A549 (cell line): ENCODE measurements at regions not wholly inside any gene's neighbourhood (a gene's known extent, or its start where the extent isn't known, plus 50 kb on each side); places are given as distances from the start of the nearest gene placed in this dataset.

ENCODE experiments used
- ATAC-seq, 2 experiments: fragments of 200-7000 bp in 1 of 2; fragments of >200 bp in 1 of 2; cut with Nextera tagmentation in 1 of 2; cut with Tn5 transposase in 1 of 2; 3 replicates each; pipeline versions ENCODE4 v1.8.0 to v1.9.1; 2018 to 2020; ENCODE audit warnings: mild to moderate bottlenecking in 1 of 2, moderate library complexity in 1 of 2
- CTCF ChIA-PET: fragments of 300-600 bp; sonication (Branson Sonifier 250); formaldehyde crosslinking; extraction: SDS; loops from one replicate; lab custom pipeline; 2021; ENCODE audit warnings: antibody characterized with exemption, inconsistent platforms; lab: Yijun Ruan, JAX
- POLR2A ChIA-PET: fragments of 350-600 bp; formaldehyde crosslinking; extraction: SDS; loops from one replicate; lab custom pipeline; 2021; ENCODE audit warnings: antibody characterized with exemption, inconsistent platforms; lab: Yijun Ruan, JAX
- DNase-seq, 2 experiments: peaks; one replicate each; pipeline versions ENCODE4 v3.0.0 to v3.0.0-alpha.2; 2011 to 2016; ENCODE audit warnings: low read depth in 1 of 2, low spot score in 1 of 2
- FAIRE-seq: peaks from 2 replicates; lab custom pipeline; 2011; peaks lifted over from hg19 to GRCh38; lab: Jason Lieb, UNC
- H3K27ac ChIP-seq, 2 experiments: fragments of >200 bp; sonication (Bioruptor Twin); formaldehyde crosslinking; 3 replicates each; pipeline ENCODE4 v1.5.1; 2016 to 2017
- H3K4me1 ChIP-seq: fragments of >200 bp; sonication (Bioruptor Twin); formaldehyde crosslinking; 3 replicates; pipeline ENCODE4 v1.6.1; 2016
- H3K4me2 ChIP-seq: fragments of >200 bp; sonication (Bioruptor Twin); formaldehyde crosslinking; 3 replicates; pipeline ENCODE4 v1.6.1; 2016
- H3K4me3 ChIP-seq: fragments of >200 bp; sonication (Bioruptor Twin); formaldehyde crosslinking; 3 replicates; pipeline ENCODE4 v1.5.1; 2016
- H3K9me3 ChIP-seq: fragments of >200 bp; sonication (Bioruptor Twin); formaldehyde crosslinking; 3 replicates; pipeline ENCODE4 v1.6.1; 2016
- CBX2 ChIP-seq: fragments of 200-600 bp; sonication (generic); IDR thresholded peaks from 2 replicates; pipeline ENCODE4 v1.6.1; 2016; ENCODE audit warnings: low read depth, mild to moderate bottlenecking, borderline replicate concordance
- CBX8 ChIP-seq: fragments of 200-600 bp; sonication (generic); IDR thresholded peaks from 2 replicates; pipeline ENCODE4 v1.6.1; 2016
- CEBPB ChIP-seq, 2 experiments: fragments of >200 bp in 1 of 2; sonication (Bioruptor Twin) in 1 of 2; formaldehyde crosslinking in 1 of 2; IDR thresholded peaks; 2 replicates each; pipeline ENCODE4 v1.6.1; 2012 to 2016
- E2F6 ChIP-seq: IDR thresholded peaks from 2 replicates; pipeline ENCODE4 v1.6.1; 2012; ENCODE audit warnings: low read depth, borderline replicate concordance
- EHF ChIP-seq: fragments of 250-450 bp; sonication (Bioruptor Pico); IDR thresholded peaks from 2 replicates; pipeline ENCODE4 v1.5.0; 2020; ENCODE audit warnings: mild to moderate bottlenecking
- EP300 ChIP-seq, 2 experiments: fragments of >200 bp; sonication (Bioruptor Twin); formaldehyde crosslinking; IDR thresholded peaks; 2 replicates in 1 of 2; 3 replicates in 1 of 2; pipeline ENCODE4 v1.6.1; 2016 to 2017
- FOXS1 ChIP-seq: fragments of 250-450 bp; sonication (Bioruptor Pico); IDR thresholded peaks from 2 replicates; pipeline ENCODE4 v1.5.0; 2020; ENCODE audit warnings: mild to moderate bottlenecking, moderate library complexity
- GATA3 ChIP-seq: IDR thresholded peaks from 2 replicates; pipeline ENCODE4 v1.6.1; 2012; ENCODE audit warnings: borderline replicate concordance
- HDAC2 ChIP-seq: fragments of 200-600 bp; sonication (generic); IDR thresholded peaks from 2 replicates; pipeline ENCODE4 v1.6.1; 2016
- HOXB13 ChIP-seq: fragments of 250-450 bp; sonication (Bioruptor Pico); IDR thresholded peaks from 2 replicates; pipeline ENCODE4 v1.5.0; 2020; ENCODE audit warnings: low read depth, mild to moderate bottlenecking, moderate library complexity
- HOXB5 ChIP-seq: fragments of 250-450 bp; sonication (Bioruptor Pico); IDR thresholded peaks from 2 replicates; pipeline ENCODE4 v1.5.0; 2020; ENCODE audit warnings: mild to moderate bottlenecking, moderate library complexity
- KDM1A ChIP-seq: fragments of 200-600 bp; sonication (generic); IDR thresholded peaks from 2 replicates; pipeline ENCODE4 v1.6.1; 2016; ENCODE audit warnings: low read depth, mild to moderate bottlenecking
- KDM5A ChIP-seq: fragments of 200-600 bp; sonication (generic); IDR thresholded peaks from 2 replicates; pipeline ENCODE4 v1.6.1; 2016; ENCODE audit warnings: antibody characterized with exemption, mild to moderate bottlenecking
- MYC ChIP-seq: IDR thresholded peaks from 2 replicates; pipeline ENCODE4 v1.6.1; 2012; ENCODE audit warnings: mild to moderate bottlenecking, inconsistent platforms, low read length, improper control_type of control experiment, borderline replicate concordance
- NFE2L2 ChIP-seq: fragments of 150-350 bp; conservative IDR thresholded peaks from 2 replicates; pipeline ENCODE4 v1.6.1; 2014; ENCODE audit warnings: low read length
- NPAS2 ChIP-seq: fragments of 250-450 bp; sonication (Bioruptor Pico); IDR thresholded peaks from 2 replicates; pipeline ENCODE4 v1.8.0; 2022; ENCODE audit warnings: mild to moderate bottlenecking, moderate library complexity, borderline replicate concordance
- PBX3 ChIP-seq: IDR thresholded peaks from 2 replicates; pipeline ENCODE4 v1.6.1; 2012
- PHF8 ChIP-seq: fragments of 200-600 bp; sonication (generic); IDR thresholded peaks from 2 replicates; pipeline ENCODE4 v1.6.1; 2016; ENCODE audit warnings: low read depth, mild to moderate bottlenecking, antibody characterized with exemption, moderate library complexity, borderline replicate concordance
- RAD21 ChIP-seq, 2 experiments: fragments of >200 bp in 1 of 2; sonication (Bioruptor Twin) in 1 of 2; formaldehyde crosslinking in 1 of 2; IDR thresholded peaks in 1 of 2; conservative IDR thresholded peaks in 1 of 2; 2 replicates in 1 of 2; 3 replicates in 1 of 2; pipeline ENCODE4 v1.6.1; 2012 to 2018; ENCODE audit warnings: inconsistent platforms in 1 of 2
- RARB ChIP-seq: fragments of 250-450 bp; sonication (Bioruptor Pico); IDR thresholded peaks from 2 replicates; pipeline ENCODE4 v1.8.0; 2021; ENCODE audit warnings: mild to moderate bottlenecking, moderate library complexity
- RFX5 ChIP-seq: fragments of 450-650 bp; IDR thresholded peaks from 2 replicates; pipeline ENCODE4 v1.7.1; 2014; ENCODE audit warnings: antibody characterized with exemption, mild to moderate bottlenecking, moderate library complexity
- SREBF2 ChIP-seq: fragments of 450-650 bp; IDR thresholded peaks from 2 replicates; pipeline ENCODE4 v1.6.1; 2014; ENCODE audit warnings: mild to moderate bottlenecking, moderate library complexity
- TP53 ChIP-seq: fragments of 250-450 bp; sonication (Bioruptor Pico); IDR thresholded peaks from 2 replicates; pipeline ENCODE4 v1.5.0; 2021; ENCODE audit warnings: mild to moderate bottlenecking, moderate library complexity
- ZFP36 ChIP-seq: fragments of 450-650 bp; IDR thresholded peaks from 2 replicates; pipeline ENCODE4 v1.6.1; 2014; ENCODE audit warnings: borderline replicate concordance; ENCODE audit not compliant: partially characterized antibody
- ZNF302 ChIP-seq: fragments of 250-450 bp; sonication (Bioruptor Pico); IDR thresholded peaks from 2 replicates; pipeline ENCODE4 v1.9.0; 2021; ENCODE audit warnings: inconsistent platforms, mild to moderate bottlenecking, moderate library complexity
- ZSCAN20 ChIP-seq: fragments of 250-450 bp; sonication (Bioruptor Pico); IDR thresholded peaks from 2 replicates; pipeline ENCODE4 v1.8.0; 2022; ENCODE audit warnings: mild to moderate bottlenecking, moderate library complexity
- WGBS: methylation state at CpG from one replicate; pipeline ENCODE4 v1.1.6; 2017; ENCODE audit errors: missing lambda C conversion rate; 5-methylcytosine and 5-hydroxymethylcytosine counted together
- TF ChIP-seq, protein P1 (sequence below): fragments of >200 bp; sonication (Bioruptor Twin); formaldehyde crosslinking; IDR thresholded peaks from 3 replicates; pipeline ENCODE4 v1.6.1; 2016
- TF ChIP-seq, protein P2 (sequence below): fragments of 150-350 bp; IDR thresholded peaks from 2 replicates; pipeline ENCODE4 v1.6.1; 2014; ENCODE audit warnings: low read depth, mild to moderate bottlenecking, low read length
- TF ChIP-seq, protein P3 (sequence below): fragments of 250-450 bp; sonication (Bioruptor Pico); IDR thresholded peaks from 2 replicates; pipeline ENCODE4 v1.5.0; 2020; ENCODE audit warnings: low read depth, mild to moderate bottlenecking, moderate library complexity

DNA sequence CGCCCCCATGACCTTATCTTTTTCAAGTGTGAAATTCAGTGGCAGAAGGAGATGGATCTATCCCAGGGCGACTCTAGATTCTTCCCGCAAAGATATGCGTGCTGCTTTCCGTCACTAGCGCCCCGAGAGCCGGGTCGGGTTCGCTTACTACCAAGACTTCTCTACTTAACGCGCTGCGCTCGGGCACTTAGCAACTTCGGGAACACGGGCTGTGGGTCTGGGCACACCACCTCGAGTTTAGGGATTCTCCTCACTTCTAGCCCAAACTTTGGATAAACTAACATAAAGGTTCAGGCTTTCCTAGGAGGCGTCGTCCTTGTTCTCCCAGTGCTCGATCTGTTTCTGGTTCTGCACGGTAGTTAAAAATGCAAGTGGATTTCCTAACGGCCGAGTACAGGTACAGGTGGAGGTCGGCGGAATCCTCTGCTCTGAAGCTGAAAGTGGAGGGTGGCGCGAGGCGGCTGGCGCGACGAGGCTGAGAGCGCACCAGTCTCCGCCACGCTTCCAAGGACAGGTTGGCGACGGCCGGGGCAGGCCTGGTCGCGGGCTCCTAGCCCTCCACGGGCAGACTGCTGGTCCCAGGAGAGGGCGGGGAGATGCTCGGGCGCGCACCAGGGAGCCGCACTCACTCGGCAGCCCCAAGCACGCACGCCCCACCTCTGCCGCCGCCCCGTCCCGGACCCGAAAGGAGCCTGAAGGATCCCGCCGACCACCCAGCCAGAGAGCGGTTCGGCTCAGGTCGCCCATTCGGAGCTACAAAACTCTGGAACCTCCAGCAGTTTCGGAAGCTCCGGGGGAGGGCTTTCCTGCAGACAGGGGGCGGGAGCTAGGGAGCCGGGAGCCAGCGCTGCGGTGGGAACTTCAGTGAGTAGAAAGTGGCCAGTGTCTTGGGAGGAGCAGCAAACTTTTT is 100.8 kb upstream of the TENM3 start:
- H3K4me1 ChIP-seq, result no peaks in the 10 kb centered on the region
- POLR2A ChIA-PET, result no interaction called here
- H3K4me2 ChIP-seq, result peak overlapping the region; percentile 79

DNA sequence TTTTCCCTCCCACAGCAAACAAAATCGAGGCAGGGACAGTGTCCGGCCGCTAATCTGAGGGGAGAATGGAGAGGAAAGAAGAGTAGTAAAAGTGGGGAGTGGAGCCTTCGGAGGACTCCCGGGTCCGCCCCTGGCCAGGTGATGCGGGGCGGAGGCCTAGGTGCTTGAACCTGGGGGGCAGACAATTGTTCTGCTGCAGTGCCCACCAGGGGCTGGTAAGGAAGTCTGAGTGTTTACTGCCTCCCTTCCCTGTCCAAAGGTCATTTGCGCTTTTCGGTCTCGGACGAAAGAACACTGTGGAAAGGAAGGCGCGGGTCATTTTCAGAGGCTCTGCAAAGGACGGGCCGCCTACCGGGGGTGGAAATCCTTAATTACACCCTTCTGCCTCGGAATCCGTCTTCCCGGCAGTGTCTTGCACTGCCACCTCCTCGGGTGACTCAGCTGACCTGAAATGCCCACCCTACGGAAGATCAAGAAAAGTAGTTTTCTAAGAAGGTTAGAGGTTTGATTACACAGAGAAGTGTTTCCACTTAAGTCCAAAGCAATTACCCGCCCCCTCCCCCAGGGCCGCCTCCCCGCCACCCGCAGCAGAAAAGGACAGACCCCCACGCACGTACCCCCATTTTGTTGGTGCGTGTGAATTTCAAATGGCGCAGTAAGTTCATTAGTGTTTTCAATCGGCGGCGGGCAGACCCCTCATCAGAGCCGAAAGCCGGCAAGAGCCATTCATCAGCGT is 99.9 kb upstream of the TENM3 start:
- no peak for DNase-seq
- CTCF ChIA-PET, result no interaction called here
- Histone ChIP-seq H3K4me3 (peak overlapping the region; percentile 83), H3K4me1 (no peaks in the 10 kb centered on the region), H3K27ac (peak overlapping the region; percentile 82 to 93), H3K4me2 (peak overlapping the region; percentile 79), H3K9me3 (no peaks in the 10 kb centered on the region)
- FAIRE-seq, result no peak
- POLR2A ChIA-PET, result no interaction called here
- peak; percentile 5 to 25; a peak in 3 of 6 replicates for ATAC-seq
- 22% methylated on average over 22 of the region's 36 CpGs for WGBS
- TF ChIP-seq ZNF302 (no peak), HOXB13 (CRISPR knock-in tag) (no peak), CBX8 (no peak), PHF8 (no peak), RARB (CRISPR knock-in tag) (no peak), SREBF2 (no peak), FOXS1 (CRISPR knock-in tag) (no peak), NFE2L2 (no peak), ZFP36 (no peak), KDM1A (no peak), PBX3 (no peak), RFX5 (no peak), KDM5A (no peak), EP300 (IDR thresholded peaks at IDR 0.05) (no peak), HDAC2 (no peak)
- TF ChIP-seq, protein P1, sequence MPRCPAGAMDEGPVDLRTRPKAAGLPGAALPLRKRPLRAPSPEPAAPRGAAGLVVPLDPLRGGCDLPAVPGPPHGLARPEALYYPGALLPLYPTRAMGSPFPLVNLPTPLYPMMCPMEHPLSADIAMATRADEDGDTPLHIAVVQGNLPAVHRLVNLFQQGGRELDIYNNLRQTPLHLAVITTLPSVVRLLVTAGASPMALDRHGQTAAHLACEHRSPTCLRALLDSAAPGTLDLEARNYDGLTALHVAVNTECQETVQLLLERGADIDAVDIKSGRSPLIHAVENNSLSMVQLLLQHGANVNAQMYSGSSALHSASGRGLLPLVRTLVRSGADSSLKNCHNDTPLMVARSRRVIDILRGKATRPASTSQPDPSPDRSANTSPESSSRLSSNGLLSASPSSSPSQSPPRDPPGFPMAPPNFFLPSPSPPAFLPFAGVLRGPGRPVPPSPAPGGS, result no peak
- TF ChIP-seq, protein P2, sequence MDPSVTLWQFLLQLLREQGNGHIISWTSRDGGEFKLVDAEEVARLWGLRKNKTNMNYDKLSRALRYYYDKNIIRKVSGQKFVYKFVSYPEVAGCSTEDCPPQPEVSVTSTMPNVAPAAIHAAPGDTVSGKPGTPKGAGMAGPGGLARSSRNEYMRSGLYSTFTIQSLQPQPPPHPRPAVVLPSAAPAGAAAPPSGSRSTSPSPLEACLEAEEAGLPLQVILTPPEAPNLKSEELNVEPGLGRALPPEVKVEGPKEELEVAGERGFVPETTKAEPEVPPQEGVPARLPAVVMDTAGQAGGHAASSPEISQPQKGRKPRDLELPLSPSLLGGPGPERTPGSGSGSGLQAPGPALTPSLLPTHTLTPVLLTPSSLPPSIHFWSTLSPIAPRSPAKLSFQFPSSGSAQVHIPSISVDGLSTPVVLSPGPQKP, result no peak

More for the DNA sequence above, 100.8 kb upstream of the TENM3 start:
- no peak for DNase-seq
- H3K4me3 ChIP-seq, result peak overlapping the region; percentile 83; the same call in 2 of the 3 replicates
- CTCF ChIA-PET, result no interaction called here
- 71% methylated on average over 44 of the region's 65 CpGs for WGBS
- peak in 1 of 2 experiments; percentile 11; a peak in 2 of 6 replicates for ATAC-seq
- H3K27ac ChIP-seq, result peak overlapping the region in 1 of 2 experiments; percentile 93; a peak in 2 of 6 replicates
- FAIRE-seq, result no peak
- H3K9me3 ChIP-seq, result no peaks in the 10 kb centered on the region
- TF ChIP-seq E2F6, result no peak
- no peak for TF ChIP-seq ZSCAN20
- no peak for TF ChIP-seq CBX8
- TF ChIP-seq FOXS1 (CRISPR knock-in tag), result no peak
- TF ChIP-seq CBX2, result no peak
- TF ChIP-seq CEBPB (IDR thresholded peaks at IDR 0.05), result no peak
- TF ChIP-seq, protein P3, sequence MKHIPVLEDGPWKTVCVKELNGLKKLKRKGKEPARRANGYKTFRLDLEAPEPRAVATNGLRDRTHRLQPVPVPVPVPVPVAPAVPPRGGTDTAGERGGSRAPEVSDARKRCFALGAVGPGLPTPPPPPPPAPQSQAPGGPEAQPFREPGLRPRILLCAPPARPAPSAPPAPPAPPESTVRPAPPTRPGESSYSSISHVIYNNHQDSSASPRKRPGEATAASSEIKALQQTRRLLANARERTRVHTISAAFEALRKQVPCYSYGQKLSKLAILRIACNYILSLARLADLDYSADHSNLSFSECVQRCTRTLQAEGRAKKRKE (CRISPR knock-in tag), result no peak
- TF ChIP-seq TP53 (CRISPR knock-in tag), result no peak
- TF ChIP-seq, protein P1, result no peak
- TF ChIP-seq ZNF302, result no peak
- TF ChIP-seq NPAS2 (CRISPR knock-in tag), result no peak
- no peak for TF ChIP-seq HOXB5 (CRISPR knock-in tag)
- TF ChIP-seq, protein P2, result no peak
- TF ChIP-seq RFX5, result no peak
- TF ChIP-seq EHF, result no peak
- TF ChIP-seq RAD21 (conservative IDR thresholded peaks at IDR 0.05 in 1 of 2, IDR thresholded peaks at IDR 0.05 in 1 of 2), result no peak
- TF ChIP-seq GATA3, result no peak
- TF ChIP-seq MYC, result no peak
- TF ChIP-seq, all 56 proteins: peak for 0
